K562 (cell line): ENCODE measurements at regions not wholly inside any gene's neighbourhood (a gene's known extent, or its start where the extent isn't known, plus 50 kb on each side); places are given as distances from the start of the nearest gene placed in this dataset.

ENCODE experiments used
- ATAC-seq: fragments of 200-7000 bp; cut with Tn5 transposase; 3 replicates; pipeline ENCODE4 v1.9.1; 2020; ENCODE audit warnings: moderate library complexity
- BruUV-seq: library from RNA; stranded (reverse); fragments of 400-500 nt; replicated peaks from 2 replicates; lab custom pipeline; 2021; lab: Mats Ljungman, UMichigan
- CTCF ChIA-PET: fragments of 300-600 bp; formaldehyde crosslinking; extraction: SDS; loops from one replicate; lab custom pipeline; 2021; ENCODE audit warnings: low intra/inter-chr PET ratio; lab: Yijun Ruan, JAX
- POLR2A ChIA-PET: fragments of 300-600, 350-650 bp; sonication (Branson Sonifier 250); formaldehyde crosslinking; extraction: SDS; loops from one replicate; lab custom pipeline; 2021; ENCODE audit warnings: antibody characterized with exemption, inconsistent platforms; lab: Yijun Ruan, JAX
- DNase-seq, 4 experiments: peaks; one replicate each; pipeline versions ENCODE4 v3.0.0 to v3.0.0-alpha.2; 2011 to 2018; ENCODE audit warnings: low spot score in 3 of 4, mixed read lengths in 3 of 4; ENCODE audit errors: extremely low read depth in 1 of 4
- FAIRE-seq: peaks from 2 replicates; lab custom pipeline; 2011; peaks lifted over from hg19 to GRCh38; lab: Jason Lieb, UNC
- H2AFZ ChIP-seq: 2 replicates; pipeline ENCODE4 v1.6.0; 2011; ENCODE audit warnings: low read depth, low read length, control low read depth, inconsistent platforms
- H3K27ac ChIP-seq: fragments of 200-600 bp; 3 replicates; pipeline ENCODE4 v1.8.0; 2011; ENCODE audit warnings: low read depth, mild to moderate bottlenecking, control low read depth, inconsistent platforms, low read length, moderate library complexity, mixed read lengths; ENCODE audit errors: extremely low read depth
- H3K27me3 ChIP-seq, 2 experiments: fragments of 300-600 bp in 1 of 2; 2 replicates in 1 of 2; 3 replicates in 1 of 2; pipeline versions ENCODE4 v1.6.0 to v1.8.0; 2011; ENCODE audit warnings: inconsistent platforms in 2 of 2, low read length in 2 of 2, mild to moderate bottlenecking in 1 of 2, mixed read lengths in 1 of 2, moderate library complexity in 1 of 2; ENCODE audit not compliant: control insufficient read depth in 2 of 2, insufficient read depth in 2 of 2
- H3K36me3 ChIP-seq: fragments of 300-600 bp; 3 replicates; pipeline ENCODE4 v1.8.0; 2011; ENCODE audit warnings: mild to moderate bottlenecking, low read length, inconsistent platforms; ENCODE audit not compliant: control insufficient read depth, insufficient read depth
- H3K4me1 ChIP-seq, 2 experiments: fragments of 200-600 bp in 1 of 2; replicated peaks in 1 of 2; 2 replicates in 1 of 2; 3 replicates in 1 of 2; pipeline versions ENCODE4 v1.5.1 to v1.8.0; 2011; ENCODE audit warnings: inconsistent platforms in 2 of 2, low read length in 2 of 2, mild to moderate bottlenecking in 1 of 2, mixed read lengths in 1 of 2, moderate library complexity in 1 of 2; ENCODE audit not compliant: control insufficient read depth in 2 of 2, insufficient read depth in 2 of 2
- H3K4me2 ChIP-seq: 2 replicates; pipeline ENCODE4 v1.6.1; 2011; ENCODE audit warnings: low read length, control low read depth, inconsistent platforms, mixed read lengths; ENCODE audit not compliant: insufficient read depth
- H3K4me3 ChIP-seq: fragments of 200-600 bp; sonication (generic), shearing (Covaris generic); 2 replicates; pipeline ENCODE4 v1.5.1; 2016; ENCODE audit warnings: control low read depth, inconsistent platforms
- H3K79me2 ChIP-seq: fragments of 200-600 bp; 3 replicates; pipeline ENCODE4 v1.8.0; 2011; ENCODE audit warnings: low read length, inconsistent platforms; ENCODE audit not compliant: control insufficient read depth, insufficient read depth
- H3K9ac ChIP-seq, 2 experiments: 2 replicates each; pipeline versions ENCODE4 v1.6.0 to v1.6.1; 2011; ENCODE audit warnings: low read depth in 2 of 2, low read length in 2 of 2, control low read depth in 1 of 2, inconsistent platforms in 1 of 2, mild to moderate bottlenecking in 1 of 2, mixed read lengths in 1 of 2; ENCODE audit not compliant: insufficient read depth in 1 of 2
- H3K9me1 ChIP-seq: one replicate; pipeline ENCODE4 v1.6.0; 2011; ENCODE audit warnings: inconsistent platforms, mild to moderate bottlenecking, low read length, moderate library complexity; ENCODE audit not compliant: control insufficient read depth, insufficient read depth
- H3K9me3 ChIP-seq: replicated peaks from 2 replicates; pipeline ENCODE4 v1.5.1; 2011; ENCODE audit warnings: low read depth, low read length, inconsistent platforms; ENCODE audit not compliant: control insufficient read depth, insufficient read depth
- H4K20me1 ChIP-seq: replicated peaks from 2 replicates; pipeline ENCODE4 v1.6.1; 2011; ENCODE audit warnings: low read length, inconsistent platforms, mixed read lengths; ENCODE audit not compliant: control insufficient read depth, insufficient read depth
- ARID2 ChIP-seq: fragments of 450-650 bp; IDR thresholded peaks from 2 replicates; pipeline ENCODE4 v1.6.1; 2017; ENCODE audit warnings: antibody characterized with exemption, mild to moderate bottlenecking
- EZH2 ChIP-seq: IDR thresholded peaks from 2 replicates; pipeline ENCODE4 v1.6.1; 2012; ENCODE audit warnings: low read depth, mild to moderate bottlenecking, inconsistent platforms, low read length, borderline replicate concordance
- FOS ChIP-seq: IDR thresholded peaks from 3 replicates; pipeline ENCODE4 v1.6.1; 2011; ENCODE audit not compliant: insufficient read length; ENCODE audit errors: extremely low read depth
- FUS ChIP-seq: fragments of 200-400 bp; formaldehyde crosslinking; optimal IDR thresholded peaks from 2 replicates; pipeline ENCODE3; 2017; ENCODE audit warnings: low read depth, low read length
- MAFK ChIP-seq: IDR thresholded peaks from 2 replicates; pipeline ENCODE4 v1.6.1; 2011; ENCODE audit warnings: low read length, improper control_type of control experiment
- NFYB ChIP-seq: IDR thresholded peaks from 2 replicates; pipeline ENCODE4 v1.6.1; 2011; ENCODE audit warnings: mild to moderate bottlenecking, moderate library complexity; ENCODE audit not compliant: insufficient read length; ENCODE audit errors: extremely low read depth
- RAD21 ChIP-seq, 2 experiments: fragments of 250-450 bp in 1 of 2; fragments of 450-650 bp in 1 of 2; sonication (Bioruptor Pico) in 1 of 2; formaldehyde crosslinking in 1 of 2; IDR thresholded peaks in 1 of 2; conservative IDR thresholded peaks in 1 of 2; 2 replicates each; pipeline versions ENCODE4 v1.4.0 to v1.8.0; 2020 to 2022; ENCODE audit warnings: mild to moderate bottlenecking in 2 of 2, moderate library complexity in 1 of 2
- RBBP5 ChIP-seq: fragments of 200-600 bp; sonication (generic); IDR thresholded peaks from 2 replicates; pipeline ENCODE4 v1.6.1; 2012; ENCODE audit warnings: borderline replicate concordance, mild to moderate bottlenecking, low read length, control low read depth, inconsistent platforms; ENCODE audit not compliant: insufficient read depth, poor library complexity, severe bottlenecking
- RCOR1 ChIP-seq, 2 experiments: IDR thresholded peaks; 2 replicates each; pipeline ENCODE4 v1.6.1; 2012; ENCODE audit warnings: low read depth in 2 of 2, low read length in 2 of 2, borderline replicate concordance in 1 of 2, improper control_type of control experiment in 1 of 2
- SIX5 ChIP-seq, 2 experiments: IDR thresholded peaks; 2 replicates each; pipeline ENCODE4 v1.6.1; 2011; ENCODE audit warnings: low read length in 2 of 2, borderline replicate concordance in 1 of 2, low read depth in 1 of 2, mild to moderate bottlenecking in 1 of 2, moderate library complexity in 1 of 2; ENCODE audit not compliant: insufficient read depth in 1 of 2
- SREBF1 ChIP-seq: fragments of 150-350 bp; IDR thresholded peaks from 2 replicates; pipeline ENCODE4 v1.6.1; 2014; ENCODE audit warnings: antibody characterized with exemption, low read depth, low read length, borderline replicate concordance
- TCF7L2 ChIP-seq: fragments of 150-350 bp; IDR thresholded peaks from 2 replicates; pipeline ENCODE4 v1.6.1; 2016; ENCODE audit warnings: low read depth, mild to moderate bottlenecking, low read length, moderate library complexity
- ZEB2 ChIP-seq: fragments of 450-650 bp; IDR thresholded peaks from 2 replicates; pipeline ENCODE4 v1.6.1; 2016
- ZNF780A ChIP-seq: fragments of 250-450 bp; sonication (Bioruptor Pico); IDR thresholded peaks from 2 replicates; pipeline ENCODE4 v1.5.0; 2021; ENCODE audit warnings: mild to moderate bottlenecking
- WGBS: fragments of 100-300 bp; shearing (Covaris generic); methylation state at CpG from one replicate; pipeline ENCODE4 v1.1.6; 2016; ENCODE audit warnings: low coverage, mixed read lengths; ENCODE audit not compliant: insufficient coverage; ENCODE audit errors: missing lambda C conversion rate; 5-methylcytosine and 5-hydroxymethylcytosine counted together
- in situ Hi-C: fragments of 300-500 bp; cut with MboI; formaldehyde crosslinking; loops from 4 replicates; pipeline ENCODE4 v1.15.0; 2018; ENCODE audit warnings: inconsistent platforms, mixed read lengths
- intact Hi-C: fragments of 100-400 bp; cut with micrococcal nuclease; formaldehyde crosslinking; loops from 2 replicates; pipeline ENCODE4 v1.14.2; 2022
- TF ChIP-seq, protein P1 (sequence below): fragments of 250-450 bp; sonication (Bioruptor Pico); IDR thresholded peaks from 2 replicates; pipeline ENCODE4 v1.5.0; 2020; ENCODE audit warnings: mild to moderate bottlenecking

- Histone ChIP-seq H3K4me3 (no peak overlapping the region), H4K20me1 (no peaks in the 10 kb centered on the region), H3K4me2 (no peak overlapping the region), H3K4me1 (no peaks in the 10 kb centered on the region), H3K9me3 (no peaks in the 10 kb centered on the region), H3K9ac (no peak overlapping the region), H3K27me3 (peaks cover 0 to 2% of the 10 kb centered on the region in 2 experiments; a peak in 2 of 5 replicates), H3K36me3 (no peaks in the 10 kb centered on the region), H3K9me1 (no peaks in the 10 kb centered on the region), H2AFZ (no peak overlapping the region), H3K27ac (no peak overlapping the region), H3K79me2 (no peaks in the 10 kb centered on the region)
- WGBS: 3% methylated on average over 4 of the region's 4 CpGs
- ChIA-PET POLR2A (no interaction called here), CTCF (interaction anchor here (1.1 kb wide), 1 partner anchor 263 kb away, joined by 4 read pairs; no protein-coding TSS in a partner anchor)
- DNase-seq (no peak), ATAC-seq (no peak), FAIRE-seq (no peak)
- TF ChIP-seq RCOR1 (IDR thresholded peaks at IDR 0.05; ENCODE audit: borderline replicate concordance in 1 of 2, low read depth in 2 of 2, low read length in 2 of 2) (no peak), FOS (no peak), FUS (no peak), RBBP5 (no peak), MAFK (no peak), ZNF780A (CRISPR knock-in tag) (no peak), EZH2 (no peak), RAD21 (CRISPR knock-in tag; conservative IDR thresholded peaks at IDR 0.05 in 1 of 2, IDR thresholded peaks at IDR 0.05 in 1 of 2) (no peak), SREBF1 (no peak), TCF7L2 (no peak), ZEB2 (no peak), NFYB (no peak), SIX5 (IDR thresholded peaks at IDR 0.05; ENCODE audit: borderline replicate concordance in 1 of 2, insufficient read depth in 1 of 2, low read depth in 1 of 2, low read length in 2 of 2) (no peak), ARID2 (no peak)
- TF ChIP-seq, protein P1, sequence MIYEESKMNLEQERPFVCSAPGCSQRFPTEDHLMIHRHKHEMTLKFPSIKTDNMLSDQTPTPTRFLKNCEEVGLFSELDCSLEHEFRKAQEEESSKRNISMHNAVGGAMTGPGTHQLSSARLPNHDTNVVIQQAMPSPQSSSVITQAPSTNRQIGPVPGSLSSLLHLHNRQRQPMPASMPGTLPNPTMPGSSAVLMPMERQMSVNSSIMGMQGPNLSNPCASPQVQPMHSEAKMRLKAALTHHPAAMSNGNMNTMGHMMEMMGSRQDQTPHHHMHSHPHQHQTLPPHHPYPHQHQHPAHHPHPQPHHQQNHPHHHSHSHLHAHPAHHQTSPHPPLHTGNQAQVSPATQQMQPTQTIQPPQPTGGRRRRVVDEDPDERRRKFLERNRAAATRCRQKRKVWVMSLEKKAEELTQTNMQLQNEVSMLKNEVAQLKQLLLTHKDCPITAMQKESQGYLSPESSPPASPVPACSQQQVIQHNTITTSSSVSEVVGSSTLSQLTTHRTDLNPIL: no peak
- in situ Hi-C loops (no loop called here), intact Hi-C loops (loop anchor here (5.0 kb wide), 1 partner anchor 185 kb away; no protein-coding TSS in a partner anchor)
- no TSS peak for BruUV-seq
These were observed 118.7 kb downstream of the NPY start for GRCh38 chr7:24402655-24403054.
